Activated CD8-positive, alpha-beta memory T cell treated with anti-CD3 and anti-CD28 coated beads, Interleukin-2, amount 50 U/mL, for 48 hours (primary cell): ENCODE measurements at regions not wholly inside any gene's neighbourhood (a gene's known extent, or its start where the extent isn't known, plus 50 kb on each side); places are given as distances from the start of the nearest gene placed in this dataset.
A peak's percentile ranks its signal among the peaks of the same experiment; 100 is the strongest.
"Not testable (repeated sequence)": the region's sequence is repeated elsewhere in the genome, so short reads cannot be mapped to it uniquely, and the experiment has no call there.

Experiments
- DNase-seq: peaks from one replicate; pipeline ENCODE4 v3.0.0-alpha.2; 2020

DNA sequence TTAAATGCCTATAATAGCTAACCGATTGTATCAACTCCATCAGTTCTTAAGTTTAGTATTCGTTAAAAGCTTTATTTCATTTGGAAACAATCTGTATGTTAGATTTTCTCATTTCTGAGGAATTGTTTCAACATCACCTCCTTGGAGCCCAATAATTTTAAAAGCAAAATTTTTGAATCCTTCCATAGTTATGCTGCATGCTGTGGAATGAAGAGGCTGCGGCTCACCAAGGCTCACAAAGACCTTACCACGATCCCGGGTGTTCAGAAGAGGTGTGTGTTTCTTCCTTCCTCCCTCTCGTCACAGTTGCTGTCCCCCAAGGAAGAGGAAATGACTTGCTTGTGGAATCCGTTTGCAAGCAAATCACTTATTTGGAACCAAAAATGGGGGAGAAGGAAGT lies 143.8 kb downstream of the FGF1 start:
- no peak for DNase-seq

DNA sequence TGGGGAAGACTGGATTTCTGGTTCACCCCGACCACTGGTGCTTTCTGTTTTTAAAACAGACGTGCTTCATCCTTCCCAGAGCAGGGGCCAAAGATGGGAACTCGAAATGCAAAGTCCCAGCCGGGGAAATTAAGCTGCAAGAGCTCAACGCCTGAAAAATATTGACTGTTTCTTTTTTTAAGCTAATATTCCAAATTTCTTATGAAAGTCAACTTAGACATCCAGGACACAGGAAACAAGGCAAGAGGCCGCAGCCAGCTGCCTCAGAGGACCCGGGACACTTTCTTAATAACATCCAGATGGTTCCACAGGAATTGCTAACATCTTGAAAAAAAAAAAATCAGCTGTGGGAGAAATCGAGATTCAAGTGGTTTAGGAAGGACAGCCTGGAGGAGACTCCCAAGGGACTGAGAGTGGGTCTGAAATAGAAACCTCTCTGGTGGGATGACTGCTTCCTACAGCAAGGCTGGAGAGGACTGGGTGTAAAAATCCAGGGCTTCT lies 144.9 kb downstream of the FGF1 start:
- no peak for DNase-seq

DNA sequence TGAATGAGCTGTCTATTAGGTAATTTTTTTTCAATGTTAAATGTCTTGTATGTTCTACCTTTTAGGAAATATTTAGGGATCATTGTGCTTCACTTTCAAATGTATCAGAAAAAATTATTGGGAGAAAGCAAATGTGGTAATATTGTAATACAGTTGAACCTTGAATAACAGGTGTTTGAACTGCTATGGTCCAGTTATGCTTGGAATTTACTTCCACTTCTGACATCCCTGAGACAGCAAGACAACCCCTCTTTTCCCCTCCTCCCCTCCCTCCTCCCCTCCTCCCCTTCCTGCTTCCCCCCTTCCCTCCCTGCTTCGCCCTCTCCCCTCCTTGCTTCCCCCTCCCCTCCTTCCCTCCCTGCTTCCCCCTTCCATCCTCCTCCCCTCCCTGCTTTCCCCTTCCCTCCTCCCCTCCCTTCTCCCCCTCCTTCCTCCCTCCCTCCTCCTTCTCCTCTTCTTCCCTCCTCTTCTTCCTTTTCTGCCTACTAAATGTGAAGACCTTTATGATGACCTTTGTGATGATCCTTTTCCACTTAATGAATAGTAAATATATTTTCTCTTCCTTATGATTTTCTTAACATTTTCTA lies 146.6 kb downstream of the FGF1 start:
- no peak for DNase-seq

DNA sequence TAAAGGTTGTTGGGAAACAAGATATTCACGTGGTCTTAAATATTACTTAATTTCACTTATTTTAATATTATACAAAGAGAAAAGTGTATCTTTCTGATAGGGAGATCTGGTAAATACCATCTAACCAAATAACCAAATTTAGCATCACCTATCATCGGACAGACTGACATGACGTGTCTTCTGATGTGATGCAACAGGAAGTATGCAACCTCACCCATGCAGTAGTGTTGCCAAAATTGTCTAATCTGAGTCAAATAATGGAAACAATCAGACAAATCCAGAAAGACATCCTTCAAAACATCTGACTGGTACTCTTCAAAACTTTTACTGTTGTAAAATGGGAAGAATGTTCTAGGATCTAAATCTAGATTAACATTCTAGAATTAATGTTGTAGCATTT lies 148.0 kb downstream of the FGF1 start:
- no peak for DNase-seq

DNA sequence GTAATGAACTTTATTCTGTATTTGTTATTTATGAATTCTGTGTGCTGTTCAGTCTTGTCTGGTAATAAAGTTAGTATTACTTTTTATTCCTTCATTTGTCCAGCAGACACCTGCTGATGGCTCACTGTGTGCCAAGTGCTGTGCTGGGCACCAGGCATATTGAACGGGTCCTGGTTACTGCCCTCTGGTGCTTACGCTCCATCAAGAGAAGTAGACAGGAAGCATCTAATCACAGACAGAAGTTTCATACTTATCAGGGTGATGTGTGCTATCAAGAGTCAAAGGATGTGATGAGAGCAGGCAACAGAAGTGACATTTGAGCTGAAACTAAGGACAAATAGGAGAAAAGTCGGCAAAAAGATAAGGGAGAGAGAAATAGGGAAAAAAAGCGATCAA lies 153.1 kb downstream of the FGF1 start:
- no peak for DNase-seq

DNA sequence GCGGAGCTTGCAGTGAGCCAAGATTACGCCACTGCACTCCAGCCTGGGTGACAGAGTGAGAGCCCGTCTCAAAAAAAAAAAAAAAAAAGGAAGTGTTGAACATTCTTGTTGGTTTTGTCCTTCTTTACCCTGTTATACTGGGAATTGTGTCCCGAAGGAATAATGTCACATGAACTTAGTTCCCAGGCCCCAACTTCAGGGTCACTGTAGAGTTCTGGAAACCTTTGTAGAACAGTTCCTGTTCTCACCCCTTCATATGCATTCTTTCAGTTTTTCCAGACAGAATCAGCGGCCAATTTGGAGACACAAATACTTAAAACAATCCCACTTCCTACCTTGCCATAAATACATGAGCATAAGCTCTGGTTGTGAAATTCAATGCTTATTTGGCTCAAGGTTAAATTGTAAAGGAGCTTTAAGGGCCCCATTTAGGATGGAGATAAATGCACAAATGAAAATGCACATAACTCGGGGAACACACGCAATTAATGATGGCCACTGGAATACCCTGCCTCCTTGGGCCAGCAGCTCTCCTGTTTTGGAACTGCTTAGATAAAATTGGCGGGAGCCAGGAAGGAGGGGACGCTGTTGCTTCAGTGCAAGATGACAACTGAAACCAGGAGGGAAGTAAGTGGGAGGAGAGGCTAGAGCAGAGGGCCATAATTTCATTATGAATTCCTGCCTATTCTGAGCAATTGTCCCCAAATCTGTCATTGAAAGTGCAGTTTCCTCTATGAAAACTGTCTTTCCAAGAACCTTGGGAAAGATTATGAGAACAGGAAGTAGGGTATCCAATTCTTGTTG lies 153.7 kb downstream of the FGF1 start:
- DNase-seq: no peak

DNA sequence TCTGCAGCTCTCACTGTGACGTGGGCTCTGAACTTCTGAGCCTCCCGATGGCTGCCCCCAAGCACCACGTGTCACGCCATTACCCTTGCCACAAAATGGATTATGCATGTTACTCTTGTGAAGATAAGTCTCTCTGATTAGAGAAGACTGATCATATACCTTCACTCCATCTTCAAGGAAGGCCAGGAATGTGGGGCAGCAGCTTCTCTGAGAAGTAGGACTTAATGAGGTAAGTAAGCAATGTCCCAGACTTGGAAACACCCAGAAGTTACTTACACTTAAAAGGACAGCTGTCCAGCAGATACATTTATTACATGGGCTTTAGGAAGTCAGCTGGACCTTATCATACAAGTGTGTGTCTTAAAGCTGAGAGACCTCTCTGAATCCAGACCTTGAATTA lies 155.0 kb downstream of the FGF1 start:
- DNase-seq: peak; percentile 26

DNA sequence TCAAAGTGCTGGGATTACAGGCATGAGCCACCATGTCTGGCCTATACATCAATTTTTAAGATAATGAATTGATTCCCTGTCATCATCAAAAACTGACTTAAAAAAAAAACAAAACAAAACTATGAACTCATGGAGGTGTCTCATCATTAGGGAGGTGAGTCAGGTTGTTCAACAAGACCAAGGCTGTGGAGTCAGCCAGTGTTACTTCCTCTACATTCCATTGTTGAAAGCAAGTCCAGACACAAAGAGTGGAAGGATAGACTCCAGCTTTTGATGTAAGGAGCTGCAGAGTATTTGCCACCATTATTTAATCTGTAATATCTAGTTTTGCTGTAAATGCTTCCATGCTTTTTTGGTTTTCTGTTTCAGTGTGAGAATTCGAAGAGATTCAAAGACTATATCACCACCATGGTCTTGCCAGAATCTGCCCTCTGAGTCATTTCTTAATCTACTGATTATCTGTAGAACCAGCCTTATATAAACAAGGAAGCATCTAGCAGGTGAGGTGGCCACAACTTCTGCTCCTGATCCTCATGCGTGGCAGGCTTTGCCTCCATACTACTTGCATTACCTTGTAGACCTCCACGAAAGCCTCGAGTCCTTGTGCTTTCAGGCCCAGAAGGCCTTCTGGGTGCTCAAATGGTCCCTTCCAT lies 156.1 kb downstream of the FGF1 start:
- DNase-seq: no peak

DNA sequence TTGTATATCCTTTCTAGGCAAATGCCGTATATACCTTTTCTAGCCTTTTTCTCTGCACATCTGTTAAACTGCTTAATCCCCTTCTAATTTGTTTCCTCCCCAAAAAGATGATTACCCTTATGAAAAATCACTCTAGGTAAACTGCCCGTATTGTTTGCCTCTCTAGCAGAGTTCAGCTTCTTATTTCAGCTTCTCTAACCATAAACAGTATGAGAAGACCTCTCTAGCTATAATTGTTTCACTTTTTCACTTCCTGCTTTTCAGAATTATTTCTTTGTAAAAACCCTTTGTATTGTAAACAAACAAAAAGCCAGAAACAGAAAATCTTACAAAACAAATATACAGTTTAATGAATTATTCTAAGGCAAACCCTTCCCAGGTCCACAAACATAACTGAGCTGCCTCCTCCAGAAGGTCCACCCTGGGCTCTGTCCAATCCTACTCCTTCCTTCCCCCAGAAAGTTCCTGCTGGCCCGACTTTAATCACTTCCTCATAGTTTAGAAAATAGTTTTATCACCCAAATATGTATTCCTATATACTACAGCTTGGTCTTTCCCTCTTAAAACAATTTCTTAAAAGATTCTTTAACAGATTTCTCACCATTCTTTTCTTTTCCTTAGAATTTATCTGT lies 158.1 kb downstream of the FGF1 start:
- DNase-seq: no peak

DNA sequence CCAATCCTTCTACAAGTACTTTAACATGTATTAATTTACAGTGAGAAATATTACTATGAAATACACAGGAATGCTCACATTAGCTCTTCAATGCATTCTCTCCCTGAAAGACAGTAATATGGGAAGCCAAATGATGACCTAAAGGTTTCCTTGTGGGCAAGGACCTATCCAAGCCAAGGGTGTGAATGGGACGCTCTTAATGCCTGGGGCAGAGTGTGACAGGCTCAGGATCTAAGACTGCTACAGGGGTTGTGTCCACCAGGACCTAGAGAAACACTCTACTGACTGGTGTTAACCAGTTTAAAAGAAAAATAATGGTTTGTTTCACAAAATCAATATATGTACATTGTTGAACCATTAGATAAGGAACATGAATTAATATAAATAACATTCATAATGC lies 158.7 kb downstream of the FGF1 start:
- no peak for DNase-seq

DNA sequence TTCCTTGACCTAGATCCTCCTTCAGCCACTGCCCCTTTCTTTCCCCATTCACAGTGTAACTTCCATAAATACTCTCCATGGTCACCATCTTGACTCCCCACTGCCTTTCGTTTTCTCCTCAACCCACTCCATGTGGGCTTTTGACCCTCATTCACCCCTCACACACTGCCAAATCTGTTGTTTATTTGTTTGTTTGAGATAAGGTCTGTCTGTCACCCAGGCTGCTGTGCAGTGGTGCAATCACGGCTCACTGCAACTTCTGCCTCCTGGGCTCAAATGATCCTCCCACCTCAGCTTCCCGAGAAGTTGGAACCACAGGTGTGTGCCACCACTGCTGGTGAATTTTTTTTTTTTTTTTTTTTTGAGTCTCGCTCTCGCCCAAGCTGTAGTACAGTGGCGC lies 162.9 kb downstream of the FGF1 start:
- no peak for DNase-seq

DNA sequence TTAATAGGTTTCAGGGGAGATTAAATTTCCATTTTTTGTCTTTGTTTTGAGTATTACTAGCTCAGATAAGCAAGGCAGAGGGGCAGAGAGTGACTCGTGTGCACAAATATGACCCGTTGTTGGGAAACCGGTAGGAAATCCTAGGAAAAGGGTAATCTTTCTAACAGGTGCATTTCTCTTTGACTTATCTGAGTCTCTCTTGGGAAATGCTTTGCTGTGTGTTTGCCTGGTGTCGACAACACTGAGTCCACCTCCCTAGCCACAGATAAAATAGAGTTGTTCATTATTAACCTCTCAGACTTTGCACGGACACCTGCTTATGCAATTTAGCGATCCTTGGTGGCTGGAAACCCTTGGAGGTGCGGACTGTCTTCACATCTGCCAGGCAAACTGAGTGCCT lies 164.2 kb downstream of the FGF1 start:
- DNase-seq: no peak

DNA sequence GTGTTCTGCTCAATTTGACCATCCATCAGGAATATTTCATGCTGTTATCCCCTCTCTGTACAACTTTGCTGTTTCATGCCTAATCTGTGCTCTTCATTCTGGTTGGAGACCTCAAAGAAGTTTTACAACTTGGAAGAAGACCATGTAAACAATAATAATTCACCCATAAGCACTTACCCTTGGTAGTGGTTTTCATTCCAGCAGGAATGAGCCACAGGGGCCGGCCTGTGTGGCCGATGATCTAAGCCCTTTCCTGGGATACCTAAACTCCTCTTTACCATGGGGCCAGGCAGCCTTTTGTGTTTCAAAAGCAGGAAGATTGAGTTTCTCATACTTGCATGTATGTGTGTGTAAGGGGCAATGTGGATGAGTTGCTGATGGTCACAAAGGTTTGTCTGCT lies 165.0 kb downstream of the FGF1 start:
- no peak for DNase-seq

DNA sequence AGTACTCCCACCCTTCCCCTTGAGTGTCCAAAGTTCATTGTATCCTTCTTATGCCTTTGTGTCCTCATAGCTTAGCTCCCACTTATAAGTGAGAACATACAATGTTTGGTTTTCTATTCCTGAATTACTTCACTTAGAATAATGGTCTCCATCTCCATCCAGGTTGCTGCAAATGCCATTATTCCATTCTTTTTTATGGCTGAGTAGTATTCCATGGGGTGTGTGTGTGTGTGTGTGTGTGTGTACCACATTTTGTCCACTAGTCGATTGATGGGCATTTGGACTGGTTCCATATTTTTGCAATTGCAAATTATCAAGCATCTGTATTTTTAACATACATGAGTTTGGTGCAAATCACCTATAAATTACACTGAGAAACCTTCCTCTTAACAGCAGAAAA lies 166.0 kb downstream of the FGF1 start:
- DNase-seq: not testable (repeated sequence)

DNA sequence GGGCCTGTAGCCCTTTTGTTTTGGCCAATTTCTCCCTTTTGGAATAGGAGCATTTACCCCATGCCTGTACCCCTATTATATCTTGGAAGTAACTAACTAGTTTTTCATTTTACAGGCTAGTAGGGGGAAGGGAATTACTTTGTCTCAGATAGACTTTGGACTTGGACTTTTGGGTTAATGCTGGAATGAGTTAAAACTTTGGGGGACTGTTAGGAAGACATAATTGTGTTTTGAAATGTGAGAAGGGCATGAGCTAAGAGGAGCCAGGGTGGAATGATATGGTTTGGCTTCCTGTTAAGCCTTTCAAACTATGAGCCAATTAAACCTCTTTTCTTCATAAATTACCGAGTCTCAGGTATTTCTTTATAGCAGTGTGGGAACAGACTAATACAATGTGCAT lies 168.1 kb downstream of the FGF1 start:
- no peak for DNase-seq

DNA sequence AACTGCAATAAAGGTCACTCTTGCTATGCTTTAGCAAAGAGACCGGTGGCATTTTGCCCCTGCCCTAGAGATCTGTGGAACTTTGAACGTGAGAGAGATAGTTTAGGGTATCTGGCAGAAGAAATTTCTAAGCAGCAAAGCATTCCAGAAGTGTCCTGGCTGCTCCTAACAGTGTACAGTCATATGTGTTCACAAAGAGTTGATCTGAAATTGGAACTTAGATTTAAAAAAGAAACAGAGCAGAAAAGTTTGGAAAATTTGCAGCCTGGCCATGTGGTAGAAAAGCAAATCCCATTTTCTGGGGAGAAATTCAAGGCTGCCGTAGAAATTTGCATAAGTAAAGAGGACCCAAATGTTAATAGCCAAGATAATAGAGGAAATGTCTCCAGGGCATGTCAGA lies 169.2 kb downstream of the FGF1 start:
- DNase-seq: no peak

DNA sequence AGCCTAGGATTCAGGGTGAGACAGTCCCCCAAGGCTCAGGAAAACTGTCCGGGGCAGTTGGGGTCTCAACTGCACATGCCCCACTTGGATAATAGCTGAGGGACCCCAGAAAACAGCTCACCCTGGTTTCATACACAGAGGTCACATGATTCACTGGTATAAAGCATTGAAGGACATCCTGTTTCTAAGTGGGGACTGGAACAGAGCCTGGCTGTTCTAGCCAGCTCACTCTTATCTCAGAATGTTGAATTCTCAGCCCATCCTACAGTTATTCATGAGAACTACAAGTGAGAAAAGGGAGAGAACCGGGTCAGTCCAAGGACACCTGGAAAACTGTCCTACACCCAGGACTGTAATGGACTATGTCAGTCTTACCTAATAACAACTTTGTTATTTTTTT lies 170.9 kb downstream of the FGF1 start:
- DNase-seq: no peak

DNA sequence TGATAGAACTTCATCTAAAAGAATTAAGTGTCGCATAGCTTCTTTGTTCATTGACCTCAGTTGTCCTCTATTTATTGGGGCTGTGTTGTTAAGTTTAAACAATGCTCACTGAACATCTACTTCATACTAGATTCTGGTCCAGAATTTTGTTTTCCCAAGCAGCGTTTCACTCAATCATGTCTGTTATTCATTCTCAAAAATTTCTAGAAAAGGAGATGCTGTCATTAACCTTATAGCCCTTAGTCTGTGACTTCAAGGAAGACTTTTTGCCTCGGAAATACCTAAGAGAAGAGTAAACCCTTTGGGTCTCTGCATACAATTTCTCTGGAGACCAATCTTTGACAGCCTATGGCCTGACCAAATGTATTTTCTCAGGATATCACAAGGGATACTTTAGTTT lies 171.7 kb downstream of the FGF1 start:
- DNase-seq: no peak

DNA sequence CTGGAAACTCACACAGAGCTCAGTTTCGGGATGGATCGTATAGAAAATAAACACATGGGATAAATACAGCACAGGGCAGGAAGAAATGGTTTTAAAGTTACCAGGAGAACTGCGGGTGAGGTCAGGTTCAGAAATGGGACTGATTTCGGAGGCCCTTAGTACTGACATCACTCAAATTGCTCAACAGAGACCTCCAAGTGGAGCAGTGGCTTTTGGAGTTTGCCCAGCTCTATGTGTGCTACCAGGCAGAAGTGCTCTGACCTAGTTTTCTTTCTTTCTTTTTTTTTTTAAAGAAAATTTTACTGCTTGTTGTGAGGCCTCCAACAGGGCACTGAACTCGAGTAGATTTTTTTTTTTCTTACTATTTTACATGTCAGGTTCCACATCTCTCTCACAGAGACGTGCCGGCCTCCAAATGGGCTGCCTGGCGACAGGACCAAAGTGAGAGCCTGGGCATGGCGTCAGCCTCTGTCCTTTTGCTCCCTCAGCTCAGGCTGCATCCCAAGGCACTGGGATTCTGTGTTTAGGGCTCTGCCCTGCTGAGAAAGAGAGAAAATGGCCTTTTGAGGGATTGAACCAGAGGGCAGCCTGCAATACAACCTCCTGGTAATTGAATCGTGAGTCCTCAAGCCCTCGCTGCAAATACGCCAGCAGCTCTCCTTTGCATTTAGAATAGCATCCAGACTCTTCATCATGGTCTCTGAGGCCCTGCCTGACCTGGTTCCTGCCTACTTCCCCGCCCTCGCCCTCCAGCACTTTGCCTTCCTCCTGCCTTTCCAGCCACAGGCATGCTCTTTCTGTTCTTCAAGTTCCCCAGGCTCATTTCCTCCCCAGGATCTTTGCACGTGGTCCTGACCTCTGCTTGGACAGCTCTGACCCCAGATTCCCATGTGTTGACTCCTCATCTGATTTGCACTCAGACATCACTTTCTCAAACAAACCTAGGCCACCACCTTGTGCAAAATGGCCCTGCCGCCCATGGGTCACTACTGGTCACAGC lies 173.5 kb downstream of the FGF1 start:
- DNase-seq: no peak

DNA sequence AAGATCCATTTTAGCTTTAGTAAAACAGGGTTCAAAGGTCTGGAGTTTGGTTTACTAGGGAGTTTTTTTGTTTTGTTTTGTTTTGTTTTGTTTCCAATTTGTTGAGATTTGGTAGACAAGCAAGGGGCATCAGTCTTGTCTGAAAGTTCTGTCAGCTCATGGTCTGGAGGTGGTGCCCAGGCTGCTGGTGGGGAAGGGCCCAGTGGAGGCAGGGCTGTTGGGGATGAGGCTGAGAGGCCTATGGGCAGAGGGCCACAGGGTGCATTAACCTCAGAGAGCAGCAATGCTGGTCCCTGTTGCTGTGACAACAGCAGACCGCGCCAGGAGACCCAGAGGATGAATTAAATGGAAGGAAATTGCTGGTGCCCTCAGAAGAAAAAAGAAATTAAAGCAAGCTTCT lies 174.5 kb downstream of the FGF1 start:
- DNase-seq: no peak

DNA sequence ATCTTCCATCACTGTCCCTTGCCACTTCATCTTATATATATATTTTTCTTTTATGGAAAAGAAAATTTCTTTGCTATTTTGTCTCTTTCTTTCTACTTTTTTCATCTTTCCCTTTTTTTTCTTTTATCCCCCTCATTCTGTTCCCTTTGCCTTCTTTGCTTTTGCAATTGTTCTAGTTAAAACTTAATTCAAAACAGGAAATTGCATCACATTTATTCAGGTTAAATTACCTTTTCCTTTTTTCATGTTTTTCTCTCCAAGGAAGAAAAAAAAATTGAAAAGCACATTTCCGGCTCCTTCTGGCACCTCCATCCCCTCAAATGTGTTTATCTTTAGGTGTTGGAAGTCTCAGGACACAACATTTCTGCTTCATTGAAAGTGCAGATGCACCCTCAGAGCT lies 176.9 kb downstream of the FGF1 start:
- DNase-seq: no peak

DNA sequence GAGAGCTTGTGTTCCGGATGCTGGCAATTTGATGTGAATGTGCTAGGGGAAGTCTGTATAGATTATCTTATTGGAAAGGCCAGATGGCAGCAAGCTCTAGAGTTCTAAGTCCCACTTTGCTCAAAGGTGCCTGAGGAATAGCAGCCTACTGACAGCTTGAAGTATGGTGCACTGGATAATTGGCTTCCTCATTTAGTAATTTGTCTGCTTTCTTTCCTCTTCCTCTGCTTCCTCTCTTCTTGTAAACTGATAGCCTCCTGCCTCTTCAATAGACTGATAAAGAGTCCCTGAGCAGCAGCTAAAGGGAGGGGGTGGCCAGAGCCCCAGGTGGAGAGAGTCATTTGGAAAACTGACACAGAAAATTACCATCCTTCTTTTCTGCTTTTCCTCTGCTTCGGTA lies 177.3 kb downstream of the FGF1 start:
- DNase-seq: no peak
